ENCODE measurements at regions not wholly inside any gene's neighbourhood (a gene's known extent, or its start where the extent isn't known, plus 50 kb on each side); places are given as distances from the start of the nearest gene placed in this dataset.
"Not testable (repeated sequence)": the region's sequence is repeated elsewhere in the genome, so short reads cannot be mapped to it uniquely, and the experiment has no call there.

GRCh38 chr15:69755551-69756310 is 303.1 kb downstream of the RPLP1 start:
- intact Hi-C loops (cut with micrococcal nuclease), result loop anchor here (1.0 to 5.0 kb wide), 10 partner anchors 26 to 917 kb away; no protein-coding TSS in a partner anchor

- intact Hi-C loops (cut with micrococcal nuclease), result loop anchor here (5.0 kb wide), 2 partner anchors 751 to 916 kb away; no protein-coding TSS in a partner anchor
Measured at GRCh38 chr15:69756440-69756839, 303.8 kb downstream of the RPLP1 start.

DNA sequence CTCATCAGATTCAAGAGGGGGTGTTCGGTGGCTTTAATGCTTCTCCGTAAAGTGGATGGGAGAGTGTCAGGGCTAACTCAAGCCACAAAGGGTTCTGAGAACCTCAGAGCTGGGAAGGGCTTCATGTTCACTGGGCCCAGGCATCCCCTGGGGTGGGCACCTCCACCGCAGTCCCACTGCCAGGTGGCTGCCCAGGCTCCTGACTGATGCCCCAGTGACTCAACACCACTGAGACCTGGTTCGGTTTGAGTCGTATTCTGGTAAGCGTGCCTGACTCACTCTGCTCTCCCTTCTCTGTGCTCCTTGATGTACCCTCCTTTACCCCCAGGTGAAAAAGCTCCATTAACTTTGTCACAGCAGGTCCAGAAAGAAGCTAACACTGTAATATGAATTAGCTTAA is 304.6 kb downstream of the RPLP1 start:
- intact Hi-C loops (cut with micrococcal nuclease), result loop anchor here (5.0 kb wide), 2 partner anchors 750 to 915 kb away; no protein-coding TSS in a partner anchor

DNA sequence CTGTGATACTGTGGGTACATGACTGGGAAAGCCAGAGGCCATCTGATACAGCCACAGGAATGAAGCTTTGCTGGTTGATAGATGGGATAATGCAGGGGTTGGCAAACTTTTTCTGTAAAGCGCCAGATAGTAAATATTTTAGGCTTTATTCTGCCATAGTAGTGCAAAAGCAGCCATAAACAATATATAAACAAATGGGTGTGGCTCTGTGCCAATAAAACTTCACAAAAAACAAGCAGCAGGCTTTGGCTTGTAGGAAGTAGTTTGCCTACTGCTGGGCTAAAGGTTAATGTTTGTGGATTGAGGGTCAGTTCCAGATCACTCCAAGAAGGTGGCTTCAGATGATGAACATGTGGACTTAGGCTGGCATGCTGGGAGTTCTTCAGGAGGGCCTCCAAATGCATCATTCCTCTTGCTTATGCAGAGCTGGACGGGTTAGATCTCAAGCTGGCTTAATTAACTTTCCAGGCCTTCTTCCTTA is 305.7 kb downstream of the RPLP1 start:
- intact Hi-C loops (cut with micrococcal nuclease), result loop anchor here (5.0 kb wide), 2 partner anchors 749 to 914 kb away; no protein-coding TSS in a partner anchor

- intact Hi-C loops (cut with micrococcal nuclease), result loop anchor here (1.0 to 5.0 kb wide), 4 partner anchors 45 to 913 kb away; no protein-coding TSS in a partner anchor
Measured at GRCh38 chr15:69758810-69759790, 306.5 kb downstream of the RPLP1 start.

- intact Hi-C loops (cut with micrococcal nuclease), result no loop called here
Measured at GRCh38 chr15:69760258-69760845, 307.7 kb downstream of the RPLP1 start.

GRCh38 chr15:69760890-69761568 is 308.4 kb downstream of the RPLP1 start:
- intact Hi-C loops (cut with micrococcal nuclease), result loop anchor here (1.0 kb wide), 2 partner anchors 539 to 731 kb away; no protein-coding TSS in a partner anchor

DNA sequence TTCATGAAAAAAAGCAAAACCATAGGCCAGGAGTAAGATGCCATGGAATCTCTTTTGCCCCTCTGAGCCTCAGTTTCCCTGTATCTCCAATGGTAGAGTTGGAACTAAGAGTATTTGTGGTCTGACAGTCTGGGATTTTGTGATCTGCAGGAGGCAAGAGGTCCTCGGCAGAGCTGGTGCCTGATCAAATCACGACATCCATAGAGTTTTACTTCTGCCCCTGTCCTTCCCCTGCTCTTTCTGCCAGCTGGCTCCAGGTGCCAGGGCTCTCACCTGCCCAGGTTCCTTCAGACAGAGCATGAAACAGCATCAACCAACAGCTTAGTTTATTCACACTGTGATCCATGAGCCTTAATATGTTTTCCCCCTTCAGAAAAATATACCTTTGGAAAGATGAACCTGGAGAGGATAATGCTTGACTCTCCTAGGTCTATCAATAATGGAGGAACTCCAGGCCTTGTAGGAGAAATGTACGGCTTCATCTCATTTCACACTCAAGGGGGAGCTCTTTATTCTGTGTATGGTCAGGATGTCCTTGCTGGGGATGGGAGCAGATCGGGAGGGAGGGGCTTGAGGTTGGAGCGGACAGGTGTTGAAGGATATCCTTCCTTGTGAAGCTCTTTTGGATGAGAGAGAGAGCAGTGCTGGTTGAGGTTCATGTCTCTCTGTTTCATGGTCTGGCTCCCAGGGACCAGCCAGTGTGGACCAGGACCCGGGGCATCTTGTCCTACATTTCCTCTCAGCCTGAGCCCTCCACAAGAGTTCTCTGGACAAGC is 309.9 kb downstream of the RPLP1 start:
- intact Hi-C loops (cut with micrococcal nuclease), result no loop called here

GRCh38 chr15:69763831-69764230 is 311.2 kb downstream of the RPLP1 start:
- intact Hi-C loops (cut with micrococcal nuclease), result no loop called here

DNA sequence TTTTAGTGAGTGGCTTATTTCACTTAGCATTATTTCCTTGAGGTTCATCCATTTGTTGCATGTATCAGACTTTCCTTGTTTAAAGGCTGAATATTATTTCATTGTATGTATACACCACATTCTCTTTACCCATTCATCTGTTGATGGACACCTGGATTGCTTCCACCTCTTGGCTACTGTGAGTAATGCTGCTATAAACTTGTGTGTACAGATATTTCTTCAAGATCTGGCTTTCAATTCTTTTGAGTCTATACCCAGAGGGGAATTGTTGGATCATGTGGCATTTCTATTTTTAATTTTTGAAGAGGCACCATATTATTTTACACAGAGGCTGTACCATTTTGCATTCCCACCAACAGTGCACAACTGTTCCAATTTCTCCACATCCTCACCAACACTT is 313.5 kb downstream of the RPLP1 start:
- intact Hi-C loops (cut with micrococcal nuclease), result no loop called here

DNA sequence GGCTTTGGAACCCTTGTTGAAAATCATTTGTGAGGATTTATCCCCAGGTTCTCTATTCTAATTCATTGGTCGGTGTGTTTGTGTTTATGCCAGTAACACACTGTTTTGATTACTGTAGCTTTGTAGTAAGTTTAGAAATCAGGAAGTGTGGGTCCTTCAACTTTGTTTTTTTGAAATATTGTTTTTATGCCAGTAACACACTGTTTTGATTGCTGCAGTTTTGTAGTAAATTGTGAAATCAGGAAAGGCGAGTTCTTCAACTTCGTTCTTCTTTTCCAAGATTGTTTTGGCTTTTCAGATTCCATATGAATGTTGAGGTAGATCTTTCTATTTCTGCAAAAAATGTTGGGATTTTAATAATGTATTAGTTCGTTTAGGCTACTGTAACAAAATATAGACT is 314.6 kb downstream of the RPLP1 start:
- intact Hi-C loops (cut with micrococcal nuclease), result no loop called here

DNA sequence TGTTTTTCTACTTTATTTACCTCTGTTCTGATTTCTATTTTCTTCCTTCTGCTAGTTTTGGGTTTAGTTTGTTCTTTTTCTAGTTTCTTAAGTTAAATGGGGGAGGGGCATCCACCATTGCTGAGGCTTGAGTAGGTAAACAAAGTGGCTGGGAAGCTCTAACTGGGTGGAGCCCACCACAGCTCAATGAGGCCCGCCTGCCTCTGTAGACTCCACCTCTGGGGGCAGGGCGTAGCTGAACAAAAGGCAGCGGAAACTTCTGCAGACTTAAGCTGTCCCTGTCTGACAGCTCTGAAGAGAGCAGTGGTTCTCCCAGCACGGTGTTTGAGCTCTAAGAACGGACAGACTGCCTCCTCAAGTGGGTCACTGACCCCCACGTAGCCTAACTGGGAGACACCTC is 316.7 kb downstream of the RPLP1 start:
- intact Hi-C loops (cut with micrococcal nuclease), result not testable (repeated sequence)

DNA sequence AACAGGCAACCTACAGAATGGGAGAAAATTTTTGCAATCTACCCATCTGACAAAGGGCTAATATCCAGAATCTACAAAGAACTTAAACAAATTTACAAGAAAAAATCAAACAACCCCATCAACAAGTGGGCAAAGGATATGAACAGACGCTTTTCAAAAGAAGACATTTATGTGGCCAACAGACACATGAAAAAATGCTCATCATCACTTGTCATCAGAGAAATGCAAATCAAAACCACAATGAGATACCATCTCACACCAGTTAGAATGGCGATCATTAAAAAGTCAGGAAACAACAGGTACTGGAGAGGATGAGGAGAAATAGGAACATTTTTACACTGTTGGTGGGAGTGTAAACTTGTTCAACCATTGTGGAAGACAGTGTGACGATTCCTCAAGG is 321.6 kb downstream of the RPLP1 start:
- intact Hi-C loops (cut with micrococcal nuclease), result not testable (repeated sequence)

GRCh38 chr15:69774711-69775110 is 322.1 kb downstream of the RPLP1 start:
- intact Hi-C loops (cut with micrococcal nuclease), result not testable (repeated sequence)

GRCh38 chr15:69777356-69777755 is 320.4 kb downstream of the TLE3 start:
- intact Hi-C loops (cut with micrococcal nuclease), result no loop called here

DNA sequence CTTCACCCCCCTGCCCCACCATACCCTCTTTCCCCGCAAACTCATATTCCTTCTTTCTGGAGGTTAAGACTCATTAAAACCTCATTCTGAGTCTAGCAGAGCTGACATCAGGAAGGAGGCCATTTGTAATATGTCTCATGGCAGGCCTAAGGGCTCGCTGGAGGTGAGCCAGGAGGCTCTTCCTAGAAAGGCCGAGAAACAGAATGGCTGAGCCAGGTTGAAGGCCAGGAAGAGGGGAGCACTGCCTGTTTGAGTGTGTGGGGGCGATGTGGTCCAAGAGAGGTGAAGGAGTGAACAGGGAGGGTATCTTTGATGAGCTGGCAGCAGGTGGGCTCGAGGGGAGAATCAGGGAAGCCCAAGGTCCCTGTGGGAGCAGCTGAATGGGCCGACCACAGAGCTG is 317.3 kb downstream of the TLE3 start:
- intact Hi-C loops (cut with micrococcal nuclease), result loop anchor here (5.0 kb wide), 1 partner anchor 33 kb away; no protein-coding TSS in a partner anchor

DNA sequence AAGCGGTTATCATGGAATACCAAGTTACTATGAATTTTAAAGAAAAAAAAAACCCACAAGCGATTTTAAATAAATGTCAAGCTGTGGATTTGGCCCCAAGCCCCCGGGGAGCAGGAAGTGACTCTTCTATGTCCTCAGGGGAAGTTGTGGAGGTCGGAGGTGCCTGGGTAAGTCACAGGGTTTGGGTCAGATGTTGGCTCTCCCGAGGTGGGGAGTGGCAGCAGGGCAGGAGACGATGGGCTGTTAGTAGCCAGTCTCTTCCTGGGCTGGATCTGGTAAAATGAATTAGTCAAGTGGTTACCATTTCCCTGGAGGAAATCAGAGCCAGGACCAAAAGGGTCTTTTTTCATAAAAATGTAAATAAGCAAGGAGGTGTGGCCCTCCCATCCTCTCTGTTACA is 316.7 kb downstream of the TLE3 start:
- intact Hi-C loops (cut with micrococcal nuclease), result loop anchor here (5.0 kb wide), 1 partner anchor 34 kb away; no protein-coding TSS in a partner anchor

DNA sequence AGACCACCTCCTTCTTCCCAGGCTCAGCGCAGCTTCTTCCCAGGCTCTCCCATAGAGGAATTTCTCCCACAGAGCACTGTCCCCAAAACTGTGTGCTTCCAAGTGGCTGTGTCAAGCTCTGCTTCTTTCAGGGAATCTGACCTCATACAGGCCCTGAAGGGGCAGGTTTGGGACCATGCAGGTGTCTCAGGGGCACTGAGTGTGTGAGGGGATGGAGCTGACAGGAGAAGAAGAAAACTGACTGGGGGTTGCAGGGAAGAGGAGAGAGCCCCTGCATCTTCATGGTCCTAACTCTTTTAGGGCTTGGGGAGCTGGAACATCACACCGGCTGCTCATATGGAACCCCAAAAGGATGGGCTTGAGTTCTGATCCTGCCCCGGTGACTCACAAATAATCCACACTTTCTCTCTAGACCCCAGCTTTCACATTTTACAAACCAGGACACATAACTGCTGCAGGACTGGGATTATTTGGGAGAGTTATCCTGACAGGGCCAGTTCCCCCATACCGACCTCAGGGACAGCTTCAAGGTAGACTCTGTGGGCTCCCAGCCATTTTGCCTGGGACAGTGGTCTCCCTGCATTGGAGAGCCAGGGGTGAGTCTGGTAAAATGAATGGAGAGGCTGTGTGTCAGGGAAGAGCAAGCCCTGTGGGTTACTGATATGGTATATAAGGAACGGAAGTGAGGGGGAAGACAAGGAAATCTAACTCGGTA is 316.1 kb downstream of the TLE3 start:
- intact Hi-C loops (cut with micrococcal nuclease), result loop anchor here (5.0 kb wide), 1 partner anchor 34 kb away; no protein-coding TSS in a partner anchor

GRCh38 chr15:69782139-69782658 is 315.5 kb downstream of the TLE3 start:
- intact Hi-C loops (cut with micrococcal nuclease), result loop anchor here (5.0 kb wide), 1 partner anchor 35 kb away; no protein-coding TSS in a partner anchor
